ENCODE measurements at regions not wholly inside any gene's neighbourhood (a gene's known extent, or its start where the extent isn't known, plus 50 kb on each side); places are given as distances from the start of the nearest gene placed in this dataset.

DNA sequence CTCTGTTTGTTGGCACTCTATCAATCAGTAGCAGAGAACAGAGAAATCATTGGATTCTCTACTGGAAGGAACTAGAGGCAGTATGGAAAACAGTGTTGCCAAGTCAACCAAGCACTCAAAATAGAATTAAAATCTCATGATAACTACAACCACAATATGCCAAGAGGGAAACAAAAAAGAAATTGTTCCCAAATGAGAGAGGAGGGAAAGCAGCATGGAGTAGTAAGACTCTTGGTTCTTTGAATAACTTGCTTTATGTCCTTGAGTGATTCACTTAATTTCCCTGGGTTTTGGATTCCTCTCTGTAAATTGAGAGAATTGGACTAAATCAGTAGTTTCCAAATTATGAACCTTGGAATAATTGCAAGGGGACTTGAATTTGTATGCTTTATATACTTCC, 285.5 kb upstream of the ANKRD50 start:
- TF ChIP-seq, protein P1, sequence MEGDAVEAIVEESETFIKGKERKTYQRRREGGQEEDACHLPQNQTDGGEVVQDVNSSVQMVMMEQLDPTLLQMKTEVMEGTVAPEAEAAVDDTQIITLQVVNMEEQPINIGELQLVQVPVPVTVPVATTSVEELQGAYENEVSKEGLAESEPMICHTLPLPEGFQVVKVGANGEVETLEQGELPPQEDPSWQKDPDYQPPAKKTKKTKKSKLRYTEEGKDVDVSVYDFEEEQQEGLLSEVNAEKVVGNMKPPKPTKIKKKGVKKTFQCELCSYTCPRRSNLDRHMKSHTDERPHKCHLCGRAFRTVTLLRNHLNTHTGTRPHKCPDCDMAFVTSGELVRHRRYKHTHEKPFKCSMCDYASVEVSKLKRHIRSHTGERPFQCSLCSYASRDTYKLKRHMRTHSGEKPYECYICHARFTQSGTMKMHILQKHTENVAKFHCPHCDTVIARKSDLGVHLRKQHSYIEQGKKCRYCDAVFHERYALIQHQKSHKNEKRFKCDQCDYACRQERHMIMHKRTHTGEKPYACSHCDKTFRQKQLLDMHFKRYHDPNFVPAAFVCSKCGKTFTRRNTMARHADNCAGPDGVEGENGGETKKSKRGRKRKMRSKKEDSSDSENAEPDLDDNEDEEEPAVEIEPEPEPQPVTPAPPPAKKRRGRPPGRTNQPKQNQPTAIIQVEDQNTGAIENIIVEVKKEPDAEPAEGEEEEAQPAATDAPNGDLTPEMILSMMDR (IDR thresholded peaks at IDR 0.05): no peak
- no peak for TF ChIP-seq POLR2A (IDR thresholded peaks at IDR 0.05)

Data from esophagus squamous epithelium (tissue), 4 donors.